ENCODE measurements at regions not wholly inside any gene's neighbourhood (a gene's known extent, or its start where the extent isn't known, plus 50 kb on each side); places are given as distances from the start of the nearest gene placed in this dataset.
A peak's percentile ranks its signal among the peaks of the same experiment; 100 is the strongest.

GRCh38 chr13:65093357-65093756 is 2136.8 kb downstream of the PCDH9 start:
- no peaks in the 10 kb centered on the region for H3K9me3 ChIP-seq (ENCODE audit: insufficient read depth, low read depth, low read length)
- no peak overlapping the region for H2AFZ ChIP-seq (ENCODE audit: low read depth, low read length)
- no peaks in the 10 kb centered on the region for H3K36me3 ChIP-seq (ENCODE audit: insufficient read depth, low read length)
- Mint-ChIP-seq H3K9me3 (ENCODE audit: unreplicated experiment) (peaks cover 3% of the 10 kb centered on the region), H3K36me3 (ENCODE audit: low read depth, unreplicated experiment) (no peaks in the 10 kb centered on the region), H3K27ac (ENCODE audit: unreplicated experiment) (no peak overlapping the region), H3K4me3 (ENCODE audit: unreplicated experiment) (no peak overlapping the region), H3K27me3 (ENCODE audit: low read depth, unreplicated experiment) (no peaks in the 10 kb centered on the region), H3K4me1 (ENCODE audit: low read depth, unreplicated experiment) (no peaks in the 10 kb centered on the region)
- TF ChIP-seq, protein P1, sequence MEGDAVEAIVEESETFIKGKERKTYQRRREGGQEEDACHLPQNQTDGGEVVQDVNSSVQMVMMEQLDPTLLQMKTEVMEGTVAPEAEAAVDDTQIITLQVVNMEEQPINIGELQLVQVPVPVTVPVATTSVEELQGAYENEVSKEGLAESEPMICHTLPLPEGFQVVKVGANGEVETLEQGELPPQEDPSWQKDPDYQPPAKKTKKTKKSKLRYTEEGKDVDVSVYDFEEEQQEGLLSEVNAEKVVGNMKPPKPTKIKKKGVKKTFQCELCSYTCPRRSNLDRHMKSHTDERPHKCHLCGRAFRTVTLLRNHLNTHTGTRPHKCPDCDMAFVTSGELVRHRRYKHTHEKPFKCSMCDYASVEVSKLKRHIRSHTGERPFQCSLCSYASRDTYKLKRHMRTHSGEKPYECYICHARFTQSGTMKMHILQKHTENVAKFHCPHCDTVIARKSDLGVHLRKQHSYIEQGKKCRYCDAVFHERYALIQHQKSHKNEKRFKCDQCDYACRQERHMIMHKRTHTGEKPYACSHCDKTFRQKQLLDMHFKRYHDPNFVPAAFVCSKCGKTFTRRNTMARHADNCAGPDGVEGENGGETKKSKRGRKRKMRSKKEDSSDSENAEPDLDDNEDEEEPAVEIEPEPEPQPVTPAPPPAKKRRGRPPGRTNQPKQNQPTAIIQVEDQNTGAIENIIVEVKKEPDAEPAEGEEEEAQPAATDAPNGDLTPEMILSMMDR (IDR thresholded peaks at IDR 0.05; ENCODE audit: insufficient read depth, low read depth, low read length), result no peak
- no peak for TF ChIP-seq EZH2 (IDR thresholded peaks at IDR 0.05; ENCODE audit: insufficient read depth, low read length)
- H3K9ac ChIP-seq (ENCODE audit: low read length), result no peak overlapping the region
- H3K4me3 ChIP-seq (ENCODE audit: insufficient read depth, low read depth, low read length), result no peak overlapping the region
- H4K20me1 ChIP-seq (ENCODE audit: insufficient read depth, low read length), result no peaks in the 10 kb centered on the region
- no peaks in the 10 kb centered on the region for H3K79me2 ChIP-seq (ENCODE audit: insufficient read depth, low read length)
- H3K27me3 ChIP-seq (ENCODE audit: insufficient read depth, low read length), result no peaks in the 10 kb centered on the region
- no peak overlapping the region for H3K27ac ChIP-seq (ENCODE audit: low read depth, low read length)
- H3K4me1 ChIP-seq (ENCODE audit: insufficient read depth, low read length), result no peaks in the 10 kb centered on the region
- DNase-seq (ENCODE audit: low read depth) (no peak), FAIRE-seq (no peak)
- H3K4me2 ChIP-seq (ENCODE audit: low read length), result no peak overlapping the region

- Mint-ChIP-seq H3K9me3 (ENCODE audit: unreplicated experiment) (peaks cover 3% of the 10 kb centered on the region), H3K36me3 (ENCODE audit: low read depth, unreplicated experiment) (no peaks in the 10 kb centered on the region), H3K4me1 (ENCODE audit: low read depth, unreplicated experiment) (no peaks in the 10 kb centered on the region), H3K27ac (ENCODE audit: unreplicated experiment) (no peak overlapping the region), H3K4me3 (ENCODE audit: unreplicated experiment) (no peak overlapping the region), H3K27me3 (ENCODE audit: low read depth, unreplicated experiment) (no peaks in the 10 kb centered on the region)
- Histone ChIP-seq H3K4me3 (ENCODE audit: insufficient read depth, low read depth, low read length) (no peak overlapping the region), H3K27ac (ENCODE audit: low read depth, low read length) (no peak overlapping the region), H3K4me1 (ENCODE audit: insufficient read depth, low read length) (no peaks in the 10 kb centered on the region), H2AFZ (ENCODE audit: low read depth, low read length) (no peak overlapping the region), H4K20me1 (ENCODE audit: insufficient read depth, low read length) (no peaks in the 10 kb centered on the region), H3K79me2 (ENCODE audit: insufficient read depth, low read length) (no peaks in the 10 kb centered on the region), H3K4me2 (ENCODE audit: low read length) (no peak overlapping the region), H3K9ac (ENCODE audit: low read length) (no peak overlapping the region), H3K9me3 (ENCODE audit: insufficient read depth, low read depth, low read length) (no peaks in the 10 kb centered on the region), H3K36me3 (ENCODE audit: insufficient read depth, low read length) (no peaks in the 10 kb centered on the region), H3K27me3 (ENCODE audit: insufficient read depth, low read length) (no peaks in the 10 kb centered on the region)
- no peak for FAIRE-seq
- no peak for DNase-seq (ENCODE audit: low read depth)
- TF ChIP-seq, protein P1 (IDR thresholded peaks at IDR 0.05; ENCODE audit: insufficient read depth, low read depth, low read length), result no peak
- no peak for TF ChIP-seq EZH2 (IDR thresholded peaks at IDR 0.05; ENCODE audit: insufficient read depth, low read length)
Observed at GRCh38 chr13:65091031-65091430, 2139.1 kb downstream of the PCDH9 start.

DNA sequence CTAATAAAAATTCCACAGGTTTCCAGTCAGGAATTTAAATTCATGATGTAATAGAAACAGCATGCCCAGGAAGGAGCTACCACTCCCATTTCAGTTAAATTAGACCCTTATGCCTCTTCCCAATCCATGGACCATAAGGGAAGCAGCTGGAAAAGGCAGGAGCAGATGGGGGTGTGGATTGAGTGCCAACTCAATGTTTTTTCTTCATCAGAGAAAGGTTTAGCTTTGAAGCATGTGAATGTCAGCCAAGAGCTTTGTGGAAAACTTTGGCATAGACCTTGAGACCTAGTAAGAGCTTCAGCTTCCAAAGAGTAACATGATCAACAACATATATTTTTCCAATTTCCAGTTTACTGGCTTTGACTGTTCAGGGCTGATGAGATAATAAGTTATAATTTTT is 2139.9 kb downstream of the PCDH9 start:
- no peaks in the 10 kb centered on the region for H4K20me1 ChIP-seq (ENCODE audit: insufficient read depth, low read length)
- no peak overlapping the region for H3K4me3 ChIP-seq (ENCODE audit: insufficient read depth, low read depth, low read length)
- no peaks in the 10 kb centered on the region for H3K4me1 ChIP-seq (ENCODE audit: insufficient read depth, low read length)
- FAIRE-seq (no peak), DNase-seq (ENCODE audit: low read depth) (peak; percentile 12)
- H3K9me3 ChIP-seq (ENCODE audit: insufficient read depth, low read depth, low read length), result no peaks in the 10 kb centered on the region
- H2AFZ ChIP-seq (ENCODE audit: low read depth, low read length), result no peak overlapping the region
- H3K27ac ChIP-seq (ENCODE audit: low read depth, low read length), result no peak overlapping the region
- Mint-ChIP-seq H3K4me1 (ENCODE audit: low read depth, unreplicated experiment) (no peaks in the 10 kb centered on the region), H3K36me3 (ENCODE audit: low read depth, unreplicated experiment) (no peaks in the 10 kb centered on the region), H3K9me3 (ENCODE audit: unreplicated experiment) (peaks cover 3% of the 10 kb centered on the region), H3K27ac (ENCODE audit: unreplicated experiment) (no peak overlapping the region), H3K4me3 (ENCODE audit: unreplicated experiment) (no peak overlapping the region), H3K27me3 (ENCODE audit: low read depth, unreplicated experiment) (no peaks in the 10 kb centered on the region)
- no peaks in the 10 kb centered on the region for H3K27me3 ChIP-seq (ENCODE audit: insufficient read depth, low read length)
- H3K4me2 ChIP-seq (ENCODE audit: low read length), result no peak overlapping the region
- H3K9ac ChIP-seq (ENCODE audit: low read length), result no peak overlapping the region
- no peaks in the 10 kb centered on the region for H3K79me2 ChIP-seq (ENCODE audit: insufficient read depth, low read length)
- H3K36me3 ChIP-seq (ENCODE audit: insufficient read depth, low read length), result no peaks in the 10 kb centered on the region
- TF ChIP-seq, protein P1 (IDR thresholded peaks at IDR 0.05; ENCODE audit: insufficient read depth, low read depth, low read length), result no peak
- no peak for TF ChIP-seq EZH2 (IDR thresholded peaks at IDR 0.05; ENCODE audit: insufficient read depth, low read length)

All from astrocyte (in vitro differentiated cells and primary cell).